CD4-positive, alpha-beta T cell (primary cell): ENCODE measurements at regions not wholly inside any gene's neighbourhood (a gene's known extent, or its start where the extent isn't known, plus 50 kb on each side); places are given as distances from the start of the nearest gene placed in this dataset.

ENCODE experiments used
- ATAC-seq: fragments of 200-7000 bp; cut with Tn5 transposase; one replicate; pipeline ENCODE4 v1.10.0; 2022; ENCODE audit warnings: mild to moderate bottlenecking; ENCODE audit not compliant: poor library complexity
- CTCF ChIA-PET: fragments of 350-600 bp; sonication (Branson Sonifier 250); formaldehyde crosslinking; loops from one replicate; lab custom pipeline; 2021; ENCODE audit warnings: antibody characterized with exemption, inconsistent platforms; lab: Charles Lee
- POLR2A ChIA-PET: fragments of 350-600 bp; sonication (Branson Sonifier 250); formaldehyde crosslinking; loops from one replicate; lab custom pipeline; 2021; ENCODE audit warnings: antibody characterized with exemption, inconsistent platforms; lab: Charles Lee
- DNase-seq, 14 experiments: peaks; one replicate each; pipeline ENCODE4 v3.0.0-alpha.2; 2013 to 2020; ENCODE audit warnings: mixed read lengths in 2 of 14
- H3K27ac ChIP-seq, 2 donors: one replicate each; pipeline versions ENCODE4 v1.5.1 to v1.7.0; 2013; ENCODE audit warnings: low read length in 2 of 2, low read depth in 1 of 2, mild to moderate bottlenecking in 1 of 2
- H3K27me3 ChIP-seq, 2 experiments: 1 replicate in 1 of 2; 2 replicates in 1 of 2; pipeline versions ENCODE4 v1.6.1 to v1.7.0; 2013; ENCODE audit warnings: low read length in 2 of 2, control low read depth in 1 of 2, mild to moderate bottlenecking in 1 of 2, moderate library complexity in 1 of 2; ENCODE audit not compliant: insufficient read depth in 2 of 2, control insufficient read depth in 1 of 2
- H3K36me3 ChIP-seq: one replicate; pipeline ENCODE4 v1.6.1; 2013; ENCODE audit warnings: low read length, control low read depth; ENCODE audit not compliant: insufficient read depth
- H3K4me1 ChIP-seq: one replicate; pipeline ENCODE4 v1.6.1; 2013; ENCODE audit warnings: low read length, control low read depth; ENCODE audit not compliant: insufficient read depth
- H3K4me3 ChIP-seq: one replicate; pipeline ENCODE4 v1.5.1; 2013; ENCODE audit warnings: mild to moderate bottlenecking, low read length, moderate library complexity
- H3K9me3 ChIP-seq, 2 experiments: 1 replicate in 1 of 2; 2 replicates in 1 of 2; pipeline versions ENCODE4 v1.6.1 to v1.7.0; 2013; ENCODE audit warnings: low read length in 2 of 2, mild to moderate bottlenecking in 2 of 2, control low read depth in 1 of 2, moderate library complexity in 1 of 2; ENCODE audit not compliant: control insufficient read depth in 1 of 2, insufficient read depth in 1 of 2
- H3K27ac Mint-ChIP-seq: one replicate; pipeline ENCODE4 v1.8.0; 2020; ENCODE audit warnings: mixed read lengths
- H3K27me3 Mint-ChIP-seq: one replicate; pipeline ENCODE4 v1.8.0; 2021; ENCODE audit warnings: mixed read lengths
- H3K36me3 Mint-ChIP-seq: one replicate; pipeline ENCODE4 v1.8.0; 2021; ENCODE audit warnings: low read depth, mixed read lengths
- H3K4me1 Mint-ChIP-seq: one replicate; pipeline ENCODE4 v1.8.0; 2021; ENCODE audit warnings: low read depth, mixed read lengths
- H3K4me3 Mint-ChIP-seq: one replicate; pipeline ENCODE4 v1.8.0; 2020; ENCODE audit warnings: mild to moderate bottlenecking, mixed read lengths
- H3K9me3 Mint-ChIP-seq: one replicate; pipeline ENCODE4 v1.8.0; 2020; ENCODE audit warnings: mixed read lengths
- intact Hi-C, 2 experiments: fragments of 100-400 bp; cut with DNase I in 1 of 2; cut with micrococcal nuclease in 1 of 2; formaldehyde crosslinking; loops; one replicate each; pipeline versions ENCODE4 v1.15.1 to v1.9.0; 2023 to 2025; cut with DNase I, micrococcal nuclease
- TF ChIP-seq, protein P1 (sequence below): fragments of 200-600 bp; IDR thresholded peaks from one replicate; pipeline ENCODE4 v1.8.0; 2022; ENCODE audit warnings: antibody characterized with exemption, mild to moderate bottlenecking

DNA sequence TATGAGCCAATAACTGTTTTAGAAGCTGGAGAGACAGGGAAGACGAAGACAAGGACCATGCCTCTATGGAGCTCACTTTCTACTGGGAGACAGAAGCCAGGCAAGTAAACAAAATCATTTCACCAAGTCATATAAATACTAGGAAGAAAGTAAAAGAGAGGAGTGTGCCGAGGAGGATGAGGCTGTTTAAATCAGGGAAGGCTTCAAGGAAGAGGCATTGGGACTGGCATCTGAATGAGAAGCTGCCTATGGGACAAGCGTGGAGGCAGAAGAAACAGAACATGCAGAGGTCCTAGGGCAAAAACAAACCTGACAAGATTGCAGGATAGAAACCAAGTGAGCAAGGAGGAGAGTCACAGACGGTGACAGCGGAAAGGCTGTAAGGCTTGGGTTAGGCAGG is 68.1 kb upstream of the CPLX2 start:
- peaks cover 88% of the 10 kb centered on the region for H3K27me3 Mint-ChIP-seq
- Histone ChIP-seq H3K27me3 (peaks cover 47 to 50% of the 10 kb centered on the region in 2 experiments), H3K4me3 (no peak overlapping the region), H3K9me3 (peaks cover 0 to 13% of the 10 kb centered on the region in 2 experiments), H3K27ac (no peak overlapping the region), H3K36me3 (no peaks in the 10 kb centered on the region), H3K4me1 (peaks cover under 1% of the 10 kb centered on the region)
- H3K9me3 Mint-ChIP-seq: no peaks in the 10 kb centered on the region
- no peak for DNase-seq
- peaks cover under 1% of the 10 kb centered on the region for H3K4me1 Mint-ChIP-seq
- TF ChIP-seq, protein P1, sequence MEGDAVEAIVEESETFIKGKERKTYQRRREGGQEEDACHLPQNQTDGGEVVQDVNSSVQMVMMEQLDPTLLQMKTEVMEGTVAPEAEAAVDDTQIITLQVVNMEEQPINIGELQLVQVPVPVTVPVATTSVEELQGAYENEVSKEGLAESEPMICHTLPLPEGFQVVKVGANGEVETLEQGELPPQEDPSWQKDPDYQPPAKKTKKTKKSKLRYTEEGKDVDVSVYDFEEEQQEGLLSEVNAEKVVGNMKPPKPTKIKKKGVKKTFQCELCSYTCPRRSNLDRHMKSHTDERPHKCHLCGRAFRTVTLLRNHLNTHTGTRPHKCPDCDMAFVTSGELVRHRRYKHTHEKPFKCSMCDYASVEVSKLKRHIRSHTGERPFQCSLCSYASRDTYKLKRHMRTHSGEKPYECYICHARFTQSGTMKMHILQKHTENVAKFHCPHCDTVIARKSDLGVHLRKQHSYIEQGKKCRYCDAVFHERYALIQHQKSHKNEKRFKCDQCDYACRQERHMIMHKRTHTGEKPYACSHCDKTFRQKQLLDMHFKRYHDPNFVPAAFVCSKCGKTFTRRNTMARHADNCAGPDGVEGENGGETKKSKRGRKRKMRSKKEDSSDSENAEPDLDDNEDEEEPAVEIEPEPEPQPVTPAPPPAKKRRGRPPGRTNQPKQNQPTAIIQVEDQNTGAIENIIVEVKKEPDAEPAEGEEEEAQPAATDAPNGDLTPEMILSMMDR: no peak
- ChIA-PET POLR2A (no interaction called here), CTCF (no interaction called here)
- no peak overlapping the region for H3K4me3 Mint-ChIP-seq
- H3K27ac Mint-ChIP-seq: no peak overlapping the region
- intact Hi-C loops: no loop called here
- no peak for ATAC-seq
- H3K36me3 Mint-ChIP-seq: no peaks in the 10 kb centered on the region

DNA sequence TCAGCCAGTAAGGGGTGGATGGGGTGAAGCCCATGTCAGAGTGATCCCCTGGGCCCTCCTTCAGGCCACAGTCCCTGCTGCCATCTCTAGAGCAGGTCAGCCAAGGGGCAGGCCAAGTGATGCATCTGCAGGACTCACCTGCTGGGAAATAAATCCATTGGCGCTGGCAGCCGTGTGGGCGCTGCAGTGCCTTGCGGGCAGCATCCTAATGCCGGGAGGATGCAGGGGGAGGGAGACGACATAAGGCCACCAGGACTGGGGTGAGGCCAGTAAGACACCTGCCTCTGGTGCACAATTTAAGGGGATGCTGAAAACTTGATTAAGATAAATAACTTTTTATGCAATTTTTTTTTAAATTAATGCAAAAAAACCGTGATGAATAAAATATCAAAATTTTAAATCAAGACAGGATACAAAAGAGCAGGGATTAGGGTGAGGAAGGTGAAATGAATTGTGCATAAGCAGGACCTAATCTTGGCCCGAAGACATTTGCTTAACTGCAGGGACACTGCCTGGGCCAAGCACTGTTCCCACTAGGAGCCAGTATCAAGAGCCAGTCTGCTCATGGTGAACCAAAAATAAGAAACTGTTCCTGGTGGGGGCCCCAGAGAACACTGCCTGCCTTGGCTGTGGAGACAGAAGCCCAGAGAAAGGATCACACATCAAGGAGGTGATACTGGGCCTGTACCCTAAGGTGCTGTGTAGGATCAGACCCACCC is 67.5 kb upstream of the CPLX2 start:
- Mint-ChIP-seq H3K4me3 (no peak overlapping the region), H3K27ac (no peak overlapping the region), H3K4me1 (no peaks in the 10 kb centered on the region), H3K27me3 (peaks cover 88% of the 10 kb centered on the region), H3K36me3 (no peaks in the 10 kb centered on the region), H3K9me3 (no peaks in the 10 kb centered on the region)
- CTCF ChIA-PET: no interaction called here
- Histone ChIP-seq H3K4me3 (no peak overlapping the region), H3K36me3 (no peaks in the 10 kb centered on the region), H3K27ac (no peak overlapping the region), H3K4me1 (no peaks in the 10 kb centered on the region), H3K27me3 (peaks cover 41 to 49% of the 10 kb centered on the region in 2 experiments), H3K9me3 (peaks cover 0 to 13% of the 10 kb centered on the region in 2 experiments)
- no peak for DNase-seq
- intact Hi-C loops: no loop called here
- ATAC-seq: no peak
- TF ChIP-seq, protein P1: no peak
- POLR2A ChIA-PET: no interaction called here

DNA sequence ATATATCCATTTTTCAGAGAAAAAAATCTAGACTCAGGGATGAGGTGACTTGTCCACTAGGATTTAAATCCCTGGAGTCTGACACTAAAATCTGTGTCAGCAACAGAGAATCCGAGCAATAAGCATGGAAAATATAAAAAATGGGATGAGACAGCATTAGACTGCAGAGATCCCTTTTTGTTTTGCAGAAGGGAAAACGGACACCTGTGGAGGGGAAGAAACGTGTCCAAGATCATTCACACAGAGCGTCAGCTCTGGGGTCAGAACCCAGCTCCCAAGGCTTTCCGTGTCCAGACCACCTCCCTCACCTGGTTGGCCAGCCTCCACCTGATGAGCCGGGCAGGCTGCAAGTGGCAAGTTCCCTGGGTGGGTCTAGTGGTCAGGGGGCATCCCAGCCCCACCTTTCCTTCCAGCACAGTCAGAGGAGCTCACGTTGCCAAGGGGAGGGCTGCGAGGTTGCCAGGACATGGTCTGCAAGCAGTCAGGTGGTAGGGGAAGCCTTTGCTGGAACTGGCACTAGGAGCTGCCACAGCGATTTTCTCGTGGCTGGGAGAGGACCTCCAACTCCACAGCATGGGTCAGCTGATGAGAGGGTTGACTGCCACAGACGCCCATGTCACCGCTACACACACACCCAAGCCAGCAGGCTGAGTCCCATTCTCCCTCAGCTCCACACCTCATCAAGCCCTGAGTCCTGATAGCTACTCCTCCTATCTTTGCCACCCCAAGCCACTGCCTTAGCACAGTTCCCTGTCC is 65.9 kb upstream of the CPLX2 start:
- Histone ChIP-seq H3K4me3 (no peak overlapping the region), H3K36me3 (no peaks in the 10 kb centered on the region), H3K9me3 (peaks cover 0 to 13% of the 10 kb centered on the region in 2 experiments), H3K27ac (no peak overlapping the region), H3K27me3 (peaks cover 27 to 37% of the 10 kb centered on the region in 2 experiments), H3K4me1 (no peaks in the 10 kb centered on the region)
- ATAC-seq (no peak), DNase-seq (no peak)
- ChIA-PET POLR2A (no interaction called here), CTCF (no interaction called here)
- H3K4me1 Mint-ChIP-seq: no peaks in the 10 kb centered on the region
- no peaks in the 10 kb centered on the region for H3K9me3 Mint-ChIP-seq
- H3K36me3 Mint-ChIP-seq: no peaks in the 10 kb centered on the region
- intact Hi-C loops: no loop called here
- peaks cover 91% of the 10 kb centered on the region for H3K27me3 Mint-ChIP-seq
- TF ChIP-seq, protein P1: no peak
- no peak overlapping the region for H3K27ac Mint-ChIP-seq
- no peak overlapping the region for H3K4me3 Mint-ChIP-seq
